Osteocyte (in vitro differentiated cells): ENCODE measurements at regions not wholly inside any gene's neighbourhood (a gene's known extent, or its start where the extent isn't known, plus 50 kb on each side); places are given as distances from the start of the nearest gene placed in this dataset.

ENCODE experiments used
- DNase-seq: peaks from one replicate; pipeline ENCODE4 v3.0.0; 2021; ENCODE audit warnings: mixed read lengths; ENCODE audit not compliant: unreplicated experiment; ENCODE audit errors: extremely low spot score
- H3K27ac Mint-ChIP-seq: one replicate; pipeline ENCODE4 v1.8.0; 2021; ENCODE audit warnings: mild to moderate bottlenecking, mixed read lengths; ENCODE audit not compliant: unreplicated experiment
- H3K27me3 Mint-ChIP-seq: one replicate; pipeline ENCODE4 v1.8.0; 2021; ENCODE audit warnings: mixed read lengths; ENCODE audit not compliant: unreplicated experiment
- H3K36me3 Mint-ChIP-seq: one replicate; pipeline ENCODE4 v1.8.0; 2021; ENCODE audit warnings: mixed read lengths; ENCODE audit not compliant: unreplicated experiment
- H3K4me1 Mint-ChIP-seq: one replicate; pipeline ENCODE4 v1.8.0; 2021; ENCODE audit warnings: mixed read lengths; ENCODE audit not compliant: unreplicated experiment
- H3K4me3 Mint-ChIP-seq: one replicate; pipeline ENCODE4 v1.8.0; 2021; ENCODE audit warnings: mild to moderate bottlenecking, moderate library complexity, mixed read lengths; ENCODE audit not compliant: unreplicated experiment
- H3K9me3 Mint-ChIP-seq: one replicate; pipeline ENCODE4 v1.8.0; 2021; ENCODE audit warnings: mixed read lengths; ENCODE audit not compliant: unreplicated experiment
- TF ChIP-seq, protein P1 (sequence below): fragments of 200-600 bp; sonication (generic); IDR thresholded peaks from 2 replicates; pipeline ENCODE4 v1.5.0; 2021; ENCODE audit warnings: antibody characterized with exemption, mild to moderate bottlenecking, moderate library complexity

GRCh38 chr18:28963481-28963880 is 786.6 kb upstream of the CDH2 start:
- no peak for DNase-seq
- Mint-ChIP-seq H3K9me3 (peaks cover 3% of the 10 kb centered on the region), H3K36me3 (no peaks in the 10 kb centered on the region), H3K4me3 (no peak overlapping the region), H3K4me1 (peaks cover 24% of the 10 kb centered on the region), H3K27ac (no peak overlapping the region), H3K27me3 (no peaks in the 10 kb centered on the region)
- TF ChIP-seq, protein P1, sequence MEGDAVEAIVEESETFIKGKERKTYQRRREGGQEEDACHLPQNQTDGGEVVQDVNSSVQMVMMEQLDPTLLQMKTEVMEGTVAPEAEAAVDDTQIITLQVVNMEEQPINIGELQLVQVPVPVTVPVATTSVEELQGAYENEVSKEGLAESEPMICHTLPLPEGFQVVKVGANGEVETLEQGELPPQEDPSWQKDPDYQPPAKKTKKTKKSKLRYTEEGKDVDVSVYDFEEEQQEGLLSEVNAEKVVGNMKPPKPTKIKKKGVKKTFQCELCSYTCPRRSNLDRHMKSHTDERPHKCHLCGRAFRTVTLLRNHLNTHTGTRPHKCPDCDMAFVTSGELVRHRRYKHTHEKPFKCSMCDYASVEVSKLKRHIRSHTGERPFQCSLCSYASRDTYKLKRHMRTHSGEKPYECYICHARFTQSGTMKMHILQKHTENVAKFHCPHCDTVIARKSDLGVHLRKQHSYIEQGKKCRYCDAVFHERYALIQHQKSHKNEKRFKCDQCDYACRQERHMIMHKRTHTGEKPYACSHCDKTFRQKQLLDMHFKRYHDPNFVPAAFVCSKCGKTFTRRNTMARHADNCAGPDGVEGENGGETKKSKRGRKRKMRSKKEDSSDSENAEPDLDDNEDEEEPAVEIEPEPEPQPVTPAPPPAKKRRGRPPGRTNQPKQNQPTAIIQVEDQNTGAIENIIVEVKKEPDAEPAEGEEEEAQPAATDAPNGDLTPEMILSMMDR = no peak

DNA sequence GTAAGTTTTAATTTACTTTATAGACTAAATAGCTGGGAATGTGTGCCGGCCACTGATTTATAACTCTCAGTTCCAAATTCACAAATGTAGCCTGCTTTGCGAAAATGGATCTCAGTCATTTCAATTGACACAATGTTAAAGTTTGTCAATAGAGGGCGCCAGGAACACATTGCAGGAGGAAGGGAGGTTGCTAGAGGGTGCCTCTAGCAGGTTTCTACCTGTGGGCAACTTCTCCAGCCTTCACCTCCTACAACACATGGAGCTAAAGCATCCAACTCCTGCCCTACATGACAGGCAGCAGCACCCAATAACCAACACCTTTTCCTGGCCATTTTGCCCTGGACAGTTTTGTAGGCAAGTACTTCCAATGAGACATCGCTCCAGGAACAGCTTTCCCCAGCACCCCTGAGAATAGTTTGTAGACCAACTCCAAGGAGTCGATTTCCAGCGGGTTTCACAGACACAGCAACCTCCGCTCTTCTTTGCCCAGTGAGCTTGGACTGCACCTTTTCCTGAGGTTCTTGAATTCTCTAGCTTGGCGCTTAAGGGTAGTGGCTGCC is 784.8 kb upstream of the CDH2 start:
- no peaks in the 10 kb centered on the region for H3K27me3 Mint-ChIP-seq

GRCh38 chr18:28960146-28960545 is 783.2 kb upstream of the CDH2 start:
- H3K27me3 Mint-ChIP-seq = no peaks in the 10 kb centered on the region
- TF ChIP-seq, protein P1 = no peak
- peaks cover 24% of the 10 kb centered on the region for H3K4me1 Mint-ChIP-seq
- DNase-seq = no peak
- no peaks in the 10 kb centered on the region for H3K9me3 Mint-ChIP-seq
- H3K4me3 Mint-ChIP-seq = no peak overlapping the region
- H3K36me3 Mint-ChIP-seq = no peaks in the 10 kb centered on the region
- H3K27ac Mint-ChIP-seq = no peak overlapping the region

More for the DNA sequence above, 784.8 kb upstream of the CDH2 start:
- Mint-ChIP-seq H3K4me1 (peaks cover 24% of the 10 kb centered on the region), H3K36me3 (no peaks in the 10 kb centered on the region), H3K4me3 (no peak overlapping the region), H3K9me3 (no peaks in the 10 kb centered on the region), H3K27ac (no peak overlapping the region)
- no peak for DNase-seq
- TF ChIP-seq, protein P1 = peak; percentile 57

GRCh38 chr18:28952339-28952738 is 775.4 kb upstream of the CDH2 start:
- DNase-seq = no peak
- Mint-ChIP-seq H3K9me3 (peaks cover 5% of the 10 kb centered on the region), H3K4me1 (no peaks in the 10 kb centered on the region), H3K27me3 (no peaks in the 10 kb centered on the region), H3K27ac (no peak overlapping the region), H3K36me3 (no peaks in the 10 kb centered on the region), H3K4me3 (no peak overlapping the region)
- TF ChIP-seq, protein P1 = no peak

DNA sequence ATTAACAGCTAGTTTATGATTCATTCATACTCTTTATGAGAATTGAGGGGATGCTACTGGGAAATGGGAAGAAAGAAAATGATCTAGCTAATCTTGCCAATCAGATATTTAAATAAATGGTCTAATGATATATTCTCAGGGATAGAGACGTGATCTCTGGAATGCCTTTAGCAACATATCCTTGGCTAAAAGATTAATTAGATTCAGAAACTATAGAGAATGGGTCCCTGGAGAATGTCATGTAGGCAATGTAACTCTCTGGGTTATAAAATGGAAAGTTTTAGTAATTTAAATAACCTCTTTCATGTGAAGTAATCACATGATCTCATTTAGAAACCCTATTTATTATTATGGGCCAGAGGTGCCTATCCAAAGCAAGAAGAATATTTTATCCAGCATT is 771.0 kb upstream of the CDH2 start:
- Mint-ChIP-seq H3K27ac (no peak overlapping the region), H3K9me3 (peaks cover 5% of the 10 kb centered on the region), H3K27me3 (no peaks in the 10 kb centered on the region), H3K36me3 (no peaks in the 10 kb centered on the region), H3K4me1 (no peaks in the 10 kb centered on the region), H3K4me3 (no peak overlapping the region)
- TF ChIP-seq, protein P1 = no peak
- no peak for DNase-seq
